Breast epithelium (tissue), 4 donors: ENCODE measurements at regions not wholly inside any gene's neighbourhood (a gene's known extent, or its start where the extent isn't known, plus 50 kb on each side); places are given as distances from the start of the nearest gene placed in this dataset.

Source experiments
- DNase-seq, 2 donors: peaks; one replicate each; pipeline ENCODE4 v3.0.0-alpha.2; 2019; ENCODE audit warnings: low spot score in 2 of 2
- H3K27ac ChIP-seq, 2 donors: fragments of 200-600 bp; sonication (generic) in 1 of 2; one replicate each; pipeline ENCODE4 v1.5.1; 2016 to 2019; ENCODE audit warnings: mild to moderate bottlenecking in 1 of 2
- H3K27me3 ChIP-seq, 2 donors: fragments of 200-600 bp; sonication (generic) in 1 of 2; one replicate each; pipeline versions ENCODE4 v1.5.1 to v1.6.0; 2017 to 2019; ENCODE audit warnings: control low read depth in 1 of 2, mild to moderate bottlenecking in 1 of 2
- H3K36me3 ChIP-seq: fragments of 200-600 bp; one replicate; pipeline ENCODE4 v1.5.1; 2019
- H3K4me1 ChIP-seq, 2 donors: fragments of 200-600 bp; sonication (generic); one replicate each; pipeline ENCODE4 v1.5.1; 2016 to 2019; ENCODE audit warnings: control low read depth in 1 of 2
- H3K4me3 ChIP-seq, 3 donors: fragments of 200-600 bp; sonication (generic); 1 replicate in 2 of 3; 2 replicates in 1 of 3; pipeline ENCODE4 v1.5.1; 2016 to 2019; ENCODE audit warnings: mild to moderate bottlenecking in 3 of 3, moderate library complexity in 2 of 3
- H3K9me3 ChIP-seq, 2 donors: fragments of 200-600 bp; sonication (generic) in 1 of 2; one replicate each; pipeline ENCODE4 v1.5.1; 2016 to 2019; ENCODE audit warnings: control low read depth in 1 of 2
- CTCF ChIP-seq, 3 donors: fragments of 450-650 bp; IDR thresholded peaks; one replicate each; pipeline ENCODE4 v1.5.1; 2016 to 2017; ENCODE audit warnings: antibody characterized with exemption in 3 of 3, mild to moderate bottlenecking in 3 of 3, moderate library complexity in 3 of 3
- POLR2A ChIP-seq: fragments of 450-650 bp; IDR thresholded peaks from one replicate; pipeline ENCODE4 v1.6.1; 2016; ENCODE audit warnings: antibody characterized with exemption, mild to moderate bottlenecking, moderate library complexity
- POLR2AphosphoS5 ChIP-seq, 3 donors: sonication (generic); formaldehyde crosslinking; IDR thresholded peaks; one replicate each; pipeline ENCODE4 v1.6.1; 2017; ENCODE audit warnings: antibody characterized with exemption in 3 of 3
- intact Hi-C: fragments of 100-400 bp; cut with DNase I; formaldehyde crosslinking; loops from one replicate; pipeline ENCODE4 v1.15.1; 2023; ENCODE audit warnings: low total_unique reads

- no peak overlapping the region for H3K4me3 ChIP-seq
- TF ChIP-seq CTCF (IDR thresholded peaks at IDR 0.05), result no peak
- no peak for TF ChIP-seq POLR2AphosphoS5 (IDR thresholded peaks at IDR 0.05)
- TF ChIP-seq POLR2A, result no peak
- H3K9me3 ChIP-seq, result no peaks in the 10 kb centered on the region
- intact Hi-C loops, result no loop called here
- H3K27ac ChIP-seq, result no peak overlapping the region
- H3K36me3 ChIP-seq, result no peaks in the 10 kb centered on the region
- no peaks in the 10 kb centered on the region for H3K27me3 ChIP-seq
- no peaks in the 10 kb centered on the region for H3K4me1 ChIP-seq
- DNase-seq, result no peak
Observed at GRCh38 chr5:4087110-4087509, 491.5 kb downstream of the IRX1 start.

GRCh38 chr5:4089087-4089486, 493.5 kb downstream of the IRX1 start:
- H3K27me3 ChIP-seq, result no peaks in the 10 kb centered on the region
- intact Hi-C loops, result no loop called here
- TF ChIP-seq POLR2A (no peak), CTCF (IDR thresholded peaks at IDR 0.05) (no peak), POLR2AphosphoS5 (IDR thresholded peaks at IDR 0.05) (no peak)
- H3K4me1 ChIP-seq, result no peaks in the 10 kb centered on the region
- DNase-seq, result no peak
- H3K36me3 ChIP-seq, result no peaks in the 10 kb centered on the region
- H3K4me3 ChIP-seq, result no peak overlapping the region
- no peak overlapping the region for H3K27ac ChIP-seq
- H3K9me3 ChIP-seq, result no peaks in the 10 kb centered on the region

- no peaks in the 10 kb centered on the region for H3K9me3 ChIP-seq
- DNase-seq, result no peak
- H3K36me3 ChIP-seq, result no peaks in the 10 kb centered on the region
- intact Hi-C loops, result no loop called here
- H3K27me3 ChIP-seq, result no peaks in the 10 kb centered on the region
- no peak overlapping the region for H3K4me3 ChIP-seq
- H3K4me1 ChIP-seq, result no peaks in the 10 kb centered on the region
- H3K27ac ChIP-seq, result no peak overlapping the region
- TF ChIP-seq CTCF (IDR thresholded peaks at IDR 0.05), result no peak
- TF ChIP-seq POLR2A, result no peak
- no peak for TF ChIP-seq POLR2AphosphoS5 (IDR thresholded peaks at IDR 0.05)
Observed at GRCh38 chr5:4093236-4093635, 497.6 kb downstream of the IRX1 start.

- TF ChIP-seq POLR2A (no peak), CTCF (IDR thresholded peaks at IDR 0.05) (no peak), POLR2AphosphoS5 (IDR thresholded peaks at IDR 0.05) (no peak)
- H3K4me3 ChIP-seq, result no peak overlapping the region
- H3K27me3 ChIP-seq, result no peaks in the 10 kb centered on the region
- intact Hi-C loops, result no loop called here
- DNase-seq, result no peak
- no peaks in the 10 kb centered on the region for H3K9me3 ChIP-seq
- no peak overlapping the region for H3K27ac ChIP-seq
- H3K4me1 ChIP-seq, result no peaks in the 10 kb centered on the region
- H3K36me3 ChIP-seq, result no peaks in the 10 kb centered on the region
Observed at GRCh38 chr5:4093970-4094369, 498.3 kb downstream of the IRX1 start.

GRCh38 chr5:4095918-4096630, 500.4 kb downstream of the IRX1 start:
- H3K4me3 ChIP-seq, result no peak overlapping the region
- intact Hi-C loops, result no loop called here
- no peaks in the 10 kb centered on the region for H3K27me3 ChIP-seq
- no peak for DNase-seq
- TF ChIP-seq POLR2A, result no peak
- no peak for TF ChIP-seq CTCF (IDR thresholded peaks at IDR 0.05)
- TF ChIP-seq POLR2AphosphoS5 (IDR thresholded peaks at IDR 0.05), result no peak
- H3K4me1 ChIP-seq, result no peaks in the 10 kb centered on the region
- H3K36me3 ChIP-seq, result no peaks in the 10 kb centered on the region
- H3K9me3 ChIP-seq, result no peaks in the 10 kb centered on the region
- no peak overlapping the region for H3K27ac ChIP-seq
